ENCODE measurements at regions not wholly inside any gene's neighbourhood (a gene's known extent, or its start where the extent isn't known, plus 50 kb on each side); places are given as distances from the start of the nearest gene placed in this dataset.
"Not testable (repeated sequence)": the region's sequence is repeated elsewhere in the genome, so short reads cannot be mapped to it uniquely, and the experiment has no call there.

- FAIRE-seq (no peak), DNase-seq (ENCODE audit: insufficient read length, low spot score) (no peak)
These were observed 96.1 kb upstream of the OLIG2 start for GRCh38 chr21:32929633-32930038.

- DNase-seq (ENCODE audit: insufficient read length, low spot score) (no peak), FAIRE-seq (no peak)
These were observed 95.1 kb upstream of the OLIG2 start for GRCh38 chr21:32930673-32931072.

DNA sequence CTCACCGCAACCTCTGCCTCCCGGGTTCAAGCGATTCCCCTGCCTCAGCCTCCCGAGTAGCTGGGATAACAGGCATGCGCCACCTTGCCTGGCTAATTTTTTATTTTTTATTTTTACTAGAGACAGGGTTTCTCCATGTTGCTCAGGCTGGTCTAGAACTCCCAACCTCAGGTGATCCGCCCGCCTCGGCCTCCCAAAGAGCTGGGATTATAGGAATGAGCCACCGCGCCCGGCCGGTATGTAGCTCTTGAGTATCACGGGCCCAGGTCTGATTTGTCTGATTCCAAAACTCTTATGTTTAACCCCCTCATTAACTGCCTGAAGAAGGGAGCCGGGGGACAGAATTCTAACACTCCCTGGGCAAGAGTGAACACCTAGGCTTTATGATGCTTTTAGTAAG lies 91.7 kb upstream of the OLIG2 start:
- not testable (repeated sequence) for DNase-seq (ENCODE audit: insufficient read length, low spot score); FAIRE-seq

DNA sequence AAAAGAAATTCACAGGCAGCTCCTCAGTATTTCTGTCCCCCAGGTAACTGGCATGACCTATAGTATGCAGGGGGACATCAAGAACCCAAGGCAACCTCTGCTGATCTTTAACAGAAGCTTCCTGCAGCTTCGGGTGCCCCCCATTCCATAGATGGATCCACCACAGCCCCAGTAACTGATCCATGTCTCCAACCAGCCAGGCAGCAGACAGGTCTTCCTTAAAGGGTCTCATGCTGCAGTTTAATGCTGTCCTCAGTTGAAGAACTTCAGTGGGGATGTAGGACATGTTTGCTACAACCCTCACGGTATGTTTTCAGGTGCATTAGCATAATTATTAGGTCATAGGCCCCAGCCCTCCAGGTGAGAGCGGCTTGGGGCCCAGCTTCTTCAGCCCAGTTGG lies 90.9 kb upstream of the OLIG2 start:
- DNase-seq (ENCODE audit: insufficient read length, low spot score) = no peak
- FAIRE-seq = no peak

DNA sequence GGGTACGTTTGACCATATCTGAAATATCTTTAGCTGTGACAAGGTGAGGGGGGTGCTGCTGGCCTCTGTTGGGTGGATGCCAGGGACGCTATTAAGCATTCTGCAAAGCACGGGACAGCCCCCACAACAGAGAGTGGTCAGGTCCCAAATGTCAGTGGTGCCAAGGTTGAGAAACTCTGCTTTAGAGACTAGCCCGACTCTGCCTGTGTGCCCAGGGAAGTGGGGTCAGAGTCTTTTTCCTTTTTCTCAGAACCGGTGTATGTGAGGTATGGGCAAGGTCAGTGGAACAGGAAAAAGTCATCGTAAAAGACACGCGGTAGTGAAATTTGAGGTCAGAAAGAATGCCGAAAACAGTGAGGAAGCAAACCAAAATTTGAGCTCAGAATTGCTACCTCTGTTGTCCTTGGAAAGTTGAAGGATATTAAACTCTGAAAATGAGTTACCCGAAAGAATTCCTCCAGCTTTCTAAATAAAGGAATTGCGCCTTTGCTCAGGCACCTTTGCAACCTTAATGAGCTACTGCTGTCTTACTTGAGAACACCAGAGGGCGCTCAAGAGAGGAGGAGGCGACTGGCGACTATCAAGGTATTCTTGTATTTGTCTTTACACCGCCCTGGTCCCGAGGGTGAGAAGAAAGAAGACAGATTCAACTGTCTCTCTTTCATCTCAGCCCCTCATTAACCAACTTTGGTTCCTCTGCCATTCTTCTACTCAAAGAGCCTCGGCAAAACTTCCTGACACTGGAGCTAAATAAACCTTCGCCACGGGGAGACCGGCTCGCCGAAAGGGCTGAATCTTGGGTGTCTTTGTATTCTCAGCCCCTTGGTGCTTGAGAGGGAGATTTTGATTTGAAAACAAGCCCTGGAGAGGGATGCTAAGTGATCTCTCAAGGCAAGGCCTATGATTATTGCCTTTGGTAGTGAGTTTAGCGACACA lies 85.4 kb upstream of the OLIG2 start:
- DNase-seq (ENCODE audit: insufficient read length, low spot score) (peak; percentile 41), FAIRE-seq (no peak)

DNA sequence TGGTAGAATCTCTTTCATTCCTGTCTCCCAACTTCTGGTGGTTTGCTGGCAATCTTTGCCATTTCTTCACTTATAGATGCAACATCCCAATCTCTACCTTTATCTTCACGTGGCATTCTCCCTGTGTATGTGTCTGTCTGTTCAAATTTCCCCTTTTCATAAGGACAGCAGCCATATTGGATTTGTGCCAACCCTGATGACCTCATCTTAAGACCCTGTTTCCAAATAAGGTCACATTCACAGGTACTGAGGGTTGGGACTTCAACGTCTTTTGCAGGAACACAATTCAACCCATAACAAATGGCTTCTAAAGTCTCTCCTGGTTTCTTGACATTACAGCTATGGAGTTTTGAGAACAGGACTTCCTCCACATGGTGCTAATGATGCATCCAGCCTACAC lies 84.5 kb upstream of the OLIG2 start:
- FAIRE-seq (no peak), DNase-seq (ENCODE audit: insufficient read length, low spot score) (no peak)

DNA sequence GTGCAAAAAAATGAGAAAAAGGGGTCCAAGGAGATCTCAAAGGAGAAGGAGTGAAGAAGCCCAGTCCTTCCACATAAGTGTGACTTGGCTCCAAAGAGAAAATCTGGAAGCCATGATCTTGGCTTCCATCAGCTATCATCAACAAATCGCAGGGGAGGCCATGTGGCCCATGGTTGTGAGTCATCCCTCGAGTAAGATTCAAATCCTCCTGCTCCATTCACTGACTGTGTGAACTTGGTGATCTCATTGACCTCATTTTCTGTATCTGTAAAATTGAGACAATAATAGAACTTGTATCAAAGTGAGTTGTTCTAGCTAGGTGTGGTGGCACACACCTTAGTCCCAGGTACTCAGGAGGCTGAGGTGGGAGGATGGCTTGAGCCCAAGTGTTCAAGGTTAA lies 79.1 kb upstream of the OLIG2 start:
- FAIRE-seq = no peak
- no peak for DNase-seq (ENCODE audit: insufficient read length, low spot score)

- FAIRE-seq (no peak), DNase-seq (ENCODE audit: insufficient read length, low spot score) (no peak)
These were observed 78.0 kb upstream of the OLIG2 start for GRCh38 chr21:32947736-32948135.

- no peak for FAIRE-seq
- no peak for DNase-seq (ENCODE audit: insufficient read length, low spot score)
These were observed 76.0 kb upstream of the OLIG2 start for GRCh38 chr21:32949701-32950100.

GRCh38 chr21:32951041-32951440 lies 74.7 kb upstream of the OLIG2 start:
- DNase-seq (ENCODE audit: insufficient read length, low spot score) (no peak), FAIRE-seq (no peak)

- DNase-seq (ENCODE audit: insufficient read length, low spot score) = no peak
These were observed 71.4 kb upstream of the OLIG2 start for GRCh38 chr21:32954353-32954752.

DNA sequence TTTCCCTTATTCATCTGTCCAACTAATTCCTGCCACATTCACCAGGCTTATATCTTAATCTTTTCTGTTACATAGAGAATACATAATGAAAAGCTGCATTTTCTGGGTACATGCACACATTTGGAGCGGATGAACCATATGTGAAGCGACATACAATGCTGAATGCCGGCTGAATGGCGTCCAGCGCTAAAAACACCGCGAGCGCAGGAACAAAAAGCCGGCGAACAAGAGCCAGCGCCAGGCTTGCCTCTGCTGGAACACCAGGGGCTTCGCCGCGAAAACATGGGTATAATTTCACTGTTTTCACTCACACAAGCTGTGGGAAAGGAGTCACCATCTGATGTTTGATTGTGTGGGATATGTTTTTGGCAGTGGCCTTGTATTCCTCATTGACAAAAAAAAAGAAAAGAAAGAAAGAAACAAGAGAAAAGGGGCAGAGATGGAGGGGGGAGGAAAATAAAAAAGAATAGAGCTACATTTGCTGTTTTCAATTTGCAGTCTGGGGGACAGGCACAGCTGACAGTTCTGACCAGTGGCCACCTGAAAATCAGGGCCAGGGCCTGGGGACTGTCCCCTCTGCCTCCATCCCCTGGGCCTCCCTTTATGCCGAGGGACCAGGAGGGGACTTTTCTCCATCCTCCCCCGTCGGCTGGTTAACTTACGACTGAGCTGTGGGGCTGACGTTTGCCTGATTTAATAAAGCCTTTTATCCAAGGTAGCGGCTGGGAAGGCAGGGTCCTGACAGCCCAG lies 70.2 kb upstream of the OLIG2 start:
- DNase-seq (ENCODE audit: insufficient read length, low spot score) = no peak
- no peak for FAIRE-seq

More at GRCh38 chr21:32954353-32954752, 71.4 kb upstream of the OLIG2 start:
- FAIRE-seq = no peak

DNA sequence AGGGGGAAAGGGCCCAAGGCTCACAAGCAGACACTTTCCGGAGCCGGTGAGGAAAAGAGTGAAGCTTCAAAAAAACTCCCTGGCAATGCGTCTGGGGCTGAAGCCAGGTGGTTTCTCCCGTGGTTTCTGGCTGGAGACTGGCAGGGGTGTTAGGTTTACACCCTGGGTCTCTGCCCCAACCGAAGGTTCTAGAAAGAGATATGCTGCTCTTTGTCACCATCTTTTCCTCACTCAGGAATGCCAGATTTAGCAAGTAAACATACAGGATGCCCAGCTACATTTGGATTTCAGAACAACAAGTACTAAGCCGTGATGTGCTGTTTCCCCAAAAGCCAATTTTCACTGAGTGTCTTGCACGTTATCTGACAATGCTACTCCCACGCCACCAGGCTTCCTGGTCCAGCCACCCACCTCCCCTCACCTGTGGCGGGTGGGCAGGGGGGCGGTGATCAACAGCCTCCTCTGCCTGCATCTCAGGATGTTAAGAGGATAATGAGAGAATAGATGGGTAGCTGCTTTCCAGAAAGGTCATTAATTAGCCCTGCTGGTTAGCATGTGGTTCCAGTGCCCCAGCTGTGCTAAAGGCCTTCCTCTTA lies 69.6 kb upstream of the OLIG2 start:
- DNase-seq (ENCODE audit: insufficient read length, low spot score) (no peak), FAIRE-seq (no peak)

DNA sequence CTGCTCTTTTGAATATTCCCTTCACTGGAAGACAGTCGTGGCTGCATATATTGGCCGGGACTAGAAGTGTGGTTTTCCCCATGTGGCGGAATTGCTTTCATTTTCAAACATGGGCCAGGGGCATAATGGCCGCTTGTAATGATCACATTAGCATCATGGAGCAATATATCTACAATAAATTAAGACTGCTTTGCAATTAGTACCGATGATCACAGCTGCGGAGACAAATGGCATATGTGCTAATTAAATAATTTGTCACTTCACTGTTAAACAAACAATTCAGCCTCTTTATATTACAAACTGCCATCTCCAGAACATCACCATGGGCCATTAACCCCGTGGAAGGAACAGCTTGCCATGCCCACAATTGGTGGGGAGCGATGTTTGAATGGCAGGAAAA lies 68.2 kb upstream of the OLIG2 start:
- no peak for DNase-seq (ENCODE audit: insufficient read length, low spot score)

DNA sequence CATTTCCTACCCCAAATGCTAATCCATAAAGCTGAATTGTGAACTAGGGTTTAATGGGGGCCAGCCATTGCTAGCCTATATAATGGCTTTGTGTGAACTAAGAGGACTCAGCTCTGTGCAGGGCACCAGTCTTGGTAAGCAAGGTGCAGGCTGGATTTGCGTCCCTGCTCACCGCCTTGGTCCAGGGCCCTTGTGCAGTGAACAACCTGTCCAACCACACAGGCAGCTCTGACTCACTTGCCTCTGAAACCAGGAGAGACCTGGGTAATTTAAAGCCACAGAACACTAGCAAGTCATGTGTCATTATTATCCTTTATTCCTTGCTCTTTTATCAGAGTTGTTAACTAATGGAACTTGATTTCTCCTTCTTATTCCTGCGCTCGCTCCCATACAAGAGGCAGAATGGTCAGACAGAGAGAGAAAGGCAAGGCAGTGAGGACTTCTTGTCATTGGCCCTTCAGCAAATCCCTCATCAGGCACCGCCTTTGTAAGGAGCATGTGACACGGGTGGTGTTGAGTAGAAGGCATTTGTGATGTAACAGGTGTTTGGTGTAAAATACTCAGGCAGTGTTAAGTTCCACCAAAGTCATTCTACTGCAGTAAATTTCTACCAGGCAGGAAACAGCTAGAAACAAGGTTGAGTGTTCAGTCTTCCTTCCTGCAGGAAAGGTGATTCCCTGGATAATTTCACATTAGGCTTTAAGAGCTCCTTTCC lies 67.3 kb upstream of the OLIG2 start:
- FAIRE-seq (no peak), DNase-seq (ENCODE audit: insufficient read length, low spot score) (no peak)

More for the DNA sequence above, 68.2 kb upstream of the OLIG2 start:
- FAIRE-seq = no peak

GRCh38 chr21:32962268-32962667 lies 63.5 kb upstream of the OLIG2 start:
- no peak for DNase-seq (ENCODE audit: insufficient read length, low spot score)
- FAIRE-seq = no peak

- FAIRE-seq (no peak), DNase-seq (ENCODE audit: insufficient read length, low spot score) (no peak)
These were observed 60.5 kb upstream of the OLIG2 start for GRCh38 chr21:32965129-32965680.

- FAIRE-seq (no peak), DNase-seq (ENCODE audit: insufficient read length, low spot score) (no peak)
These were observed 59.6 kb upstream of the OLIG2 start for GRCh38 chr21:32966120-32966519.

- not testable (repeated sequence) for FAIRE-seq; DNase-seq (ENCODE audit: insufficient read length, low spot score)
These were observed 57.6 kb upstream of the OLIG2 start for GRCh38 chr21:32968103-32968502.

- no peak for DNase-seq (ENCODE audit: insufficient read length, low spot score)
These were observed 51.1 kb upstream of the OLIG2 start for GRCh38 chr21:32974653-32975052.

More at GRCh38 chr21:32974653-32975052, 51.1 kb upstream of the OLIG2 start:
- FAIRE-seq = no peak
